Neuronal stem cell (in vitro differentiated cells): ENCODE measurements at regions not wholly inside any gene's neighbourhood (a gene's known extent, or its start where the extent isn't known, plus 50 kb on each side); places are given as distances from the start of the nearest gene placed in this dataset.
A peak's percentile ranks its signal among the peaks of the same experiment; 100 is the strongest.

ENCODE experiments used
- DNase-seq: peaks from one replicate; pipeline ENCODE4 v3.0.0-alpha.2; 2013; ENCODE audit warnings: low spot score
- H2AFZ ChIP-seq: one replicate; pipeline ENCODE4 v1.6.1; 2013; ENCODE audit warnings: mild to moderate bottlenecking, low read length, inconsistent platforms
- H2AK5ac ChIP-seq: 2 replicates; pipeline ENCODE4 v1.6.1; 2013; ENCODE audit warnings: low read depth, mild to moderate bottlenecking, inconsistent platforms, low read length, moderate library complexity, mixed read lengths
- H2BK120ac ChIP-seq: 2 replicates; pipeline ENCODE4 v1.6.1; 2013; ENCODE audit warnings: low read depth, mild to moderate bottlenecking, inconsistent platforms, low read length, moderate library complexity, mixed read lengths
- H2BK12ac ChIP-seq: one replicate; pipeline ENCODE4 v1.6.1; 2013; ENCODE audit warnings: low read length, inconsistent platforms
- H2BK15ac ChIP-seq: 2 replicates; pipeline ENCODE4 v1.6.1; 2013; ENCODE audit warnings: mild to moderate bottlenecking, low read length, inconsistent platforms, mixed read lengths
- H2BK5ac ChIP-seq: one replicate; pipeline ENCODE4 v1.6.1; 2013; ENCODE audit warnings: inconsistent platforms, mild to moderate bottlenecking, low read length, moderate library complexity
- H3K14ac ChIP-seq: one replicate; pipeline ENCODE4 v1.6.1; 2013; ENCODE audit warnings: low read length, inconsistent platforms
- H3K18ac ChIP-seq: 2 replicates; pipeline ENCODE4 v1.6.1; 2013; ENCODE audit warnings: low read length, inconsistent platforms
- H3K23ac ChIP-seq: 2 replicates; pipeline ENCODE4 v1.6.1; 2013; ENCODE audit warnings: low read depth, mild to moderate bottlenecking, mixed read lengths, low read length, inconsistent platforms; ENCODE audit not compliant: poor library complexity
- H3K27ac ChIP-seq: replicated peaks from 3 replicates; pipeline ENCODE4 v1.5.1; 2013; ENCODE audit warnings: low read length, inconsistent platforms
- H3K27me3 ChIP-seq, 3 experiments: 2 replicates each; pipeline ENCODE4 v1.6.1; 2013; ENCODE audit warnings: low read length in 3 of 3, mild to moderate bottlenecking in 2 of 3, inconsistent platforms in 1 of 3, low read depth in 1 of 3, mixed read lengths in 1 of 3, moderate library complexity in 1 of 3; ENCODE audit not compliant: control insufficient read depth in 3 of 3, insufficient read depth in 3 of 3
- H3K36me3 ChIP-seq, 2 donors: replicated peaks in 1 of 2; 2 replicates each; pipeline ENCODE4 v1.6.1; 2013; ENCODE audit warnings: low read length in 2 of 2; ENCODE audit not compliant: control insufficient read depth in 2 of 2, insufficient read depth in 2 of 2
- H3K4ac ChIP-seq: 2 replicates; pipeline ENCODE4 v1.6.1; 2013; ENCODE audit warnings: inconsistent platforms, mild to moderate bottlenecking, low read length, moderate library complexity
- H3K4me1 ChIP-seq, 2 donors: 1 replicate in 1 of 2; 2 replicates in 1 of 2; pipeline ENCODE4 v1.6.1; 2013; ENCODE audit warnings: low read length in 2 of 2, low read depth in 1 of 2; ENCODE audit not compliant: control insufficient read depth in 2 of 2, insufficient read depth in 1 of 2
- H3K4me2 ChIP-seq: one replicate; pipeline ENCODE4 v1.6.1; 2013; ENCODE audit warnings: mild to moderate bottlenecking, low read length, inconsistent platforms; ENCODE audit not compliant: insufficient read depth, poor library complexity, severe bottlenecking
- H3K4me3 ChIP-seq, 2 donors: 2 replicates each; pipeline ENCODE4 v1.5.1; 2013; ENCODE audit warnings: low read length in 2 of 2, mild to moderate bottlenecking in 2 of 2, inconsistent platforms in 1 of 2, moderate library complexity in 1 of 2
- H3K79me1 ChIP-seq: one replicate; pipeline ENCODE4 v1.6.1; 2013; ENCODE audit warnings: low read depth, mild to moderate bottlenecking, inconsistent platforms, low read length, moderate library complexity
- H3K9ac ChIP-seq: one replicate; pipeline ENCODE4 v1.6.1; 2013; ENCODE audit warnings: mild to moderate bottlenecking, low read depth, low read length, inconsistent platforms; ENCODE audit not compliant: poor library complexity
- H3K9me3 ChIP-seq, 2 donors: replicated peaks in 1 of 2; 2 replicates each; pipeline versions ENCODE3 to v1.6.1; 2013; ENCODE audit warnings: low read length in 2 of 2, mild to moderate bottlenecking in 2 of 2, inconsistent platforms in 1 of 2, low read depth in 1 of 2, mixed read lengths in 1 of 2, moderate library complexity in 1 of 2; ENCODE audit not compliant: control insufficient read depth in 2 of 2, insufficient read depth in 1 of 2
- H4K8ac ChIP-seq: one replicate; pipeline ENCODE4 v1.6.1; 2013; ENCODE audit warnings: low read depth, mild to moderate bottlenecking, inconsistent platforms, low read length, moderate library complexity
- H4K91ac ChIP-seq: one replicate; pipeline ENCODE4 v1.6.1; 2013; ENCODE audit warnings: low read length, low read depth, mild to moderate bottlenecking, inconsistent platforms; ENCODE audit not compliant: poor library complexity
- WGBS, 2 donors: extraction: QIAGEN DNeasy Blood & Tissue Kit; methylation state at CpG; one replicate each; pipeline ENCODE4 v1.1.7; 2013; ENCODE audit warnings: missing lambda C conversion rate in 2 of 2, mixed read lengths in 1 of 2; ENCODE audit not compliant: insufficient read length in 2 of 2, insufficient replicate concordance in 1 of 2; ENCODE audit errors: extremely low coverage in 2 of 2; 5-methylcytosine and 5-hydroxymethylcytosine counted together

GRCh38 chr5:2131196-2131595, 248.5 kb upstream of the IRX4 start:
- Histone ChIP-seq H3K23ac (no peak overlapping the region), H3K9me3 (peaks cover 0 to 3% of the 10 kb centered on the region in 2 donors), H3K27me3 (no peaks in the 10 kb centered on the region), H2AK5ac (no peak overlapping the region), H2BK12ac (no peak overlapping the region), H2BK15ac (no peak overlapping the region), H2BK5ac (no peak overlapping the region), H3K18ac (peak overlapping the region; percentile 20), H2BK120ac (no peak overlapping the region), H4K8ac (no peak overlapping the region), H3K36me3 (no peaks in the 10 kb centered on the region), H3K4me1 (peaks cover 1 to 17% of the 10 kb centered on the region in 2 donors), H3K27ac (no peak overlapping the region), H2AFZ (no peak overlapping the region), H3K4ac (no peak overlapping the region), H3K14ac (no peak overlapping the region), H3K79me1 (no peaks in the 10 kb centered on the region), H3K9ac (no peak overlapping the region), H3K4me2 (no peak overlapping the region), H4K91ac (no peak overlapping the region), H3K4me3 (no peak overlapping the region)
- DNase-seq, result no peak
- WGBS, 2 donors, result no CpG with 5 or more reads among the region's 11 CpGs

- peaks cover 1 to 15% of the 10 kb centered on the region in 2 donors for H3K4me1 ChIP-seq
- no peak for DNase-seq
- no peaks in the 10 kb centered on the region for H3K36me3 ChIP-seq
- H3K79me1 ChIP-seq, result no peaks in the 10 kb centered on the region
- H2BK12ac ChIP-seq, result no peak overlapping the region
- H3K9me3 ChIP-seq, result peaks cover 0 to 3% of the 10 kb centered on the region in 2 donors
- H4K91ac ChIP-seq, result no peak overlapping the region
- H4K8ac ChIP-seq, result no peak overlapping the region
- no peak overlapping the region for H3K9ac ChIP-seq
- H3K27ac ChIP-seq, result no peak overlapping the region
- H2AFZ ChIP-seq, result no peak overlapping the region
- no peak overlapping the region for H2BK5ac ChIP-seq
- H3K4ac ChIP-seq, result no peak overlapping the region
- no CpG with 5 or more reads among the region's 7 CpGs for WGBS, 2 donors
- H2BK120ac ChIP-seq, result no peak overlapping the region
- H3K18ac ChIP-seq, result no peak overlapping the region
- no peak overlapping the region for H2AK5ac ChIP-seq
- no peak overlapping the region for H3K14ac ChIP-seq
- no peaks in the 10 kb centered on the region for H3K27me3 ChIP-seq
- H3K23ac ChIP-seq, result no peak overlapping the region
- no peak overlapping the region for H3K4me2 ChIP-seq
- no peak overlapping the region for H3K4me3 ChIP-seq
- H2BK15ac ChIP-seq, result no peak overlapping the region
These were observed 247.6 kb upstream of the IRX4 start for GRCh38 chr5:2130361-2130760.

- H2BK5ac ChIP-seq, result no peak overlapping the region
- peak overlapping the region; percentile 70 for H2AFZ ChIP-seq
- no peaks in the 10 kb centered on the region for H3K79me1 ChIP-seq
- H3K4me2 ChIP-seq, result no peak overlapping the region
- H3K4me3 ChIP-seq, result no peak overlapping the region
- WGBS, 2 donors, result no CpG with 5 or more reads among the region's 21 CpGs
- no peaks in the 10 kb centered on the region for H3K36me3 ChIP-seq
- no peak overlapping the region for H3K14ac ChIP-seq
- peaks cover 1 to 15% of the 10 kb centered on the region in 2 donors for H3K4me1 ChIP-seq
- no peak overlapping the region for H4K8ac ChIP-seq
- H3K9ac ChIP-seq, result no peak overlapping the region
- H3K9me3 ChIP-seq, result peaks cover 0 to 3% of the 10 kb centered on the region in 2 donors
- no peak overlapping the region for H3K18ac ChIP-seq
- H2BK120ac ChIP-seq, result no peak overlapping the region
- DNase-seq, result no peak
- no peak overlapping the region for H3K4ac ChIP-seq
- no peak overlapping the region for H4K91ac ChIP-seq
- H2AK5ac ChIP-seq, result no peak overlapping the region
- H2BK15ac ChIP-seq, result no peak overlapping the region
- H3K23ac ChIP-seq, result no peak overlapping the region
- H3K27me3 ChIP-seq, result no peaks in the 10 kb centered on the region
- H3K27ac ChIP-seq, result no peak overlapping the region
- no peak overlapping the region for H2BK12ac ChIP-seq
These were observed 247.0 kb upstream of the IRX4 start for GRCh38 chr5:2129568-2130272.

GRCh38 chr5:2128686-2129355, 246.1 kb upstream of the IRX4 start:
- no peaks in the 10 kb centered on the region for H3K79me1 ChIP-seq
- H3K23ac ChIP-seq, result no peak overlapping the region
- DNase-seq, result no peak
- H2AK5ac ChIP-seq, result no peak overlapping the region
- H3K4ac ChIP-seq, result no peak overlapping the region
- no peak overlapping the region for H3K14ac ChIP-seq
- peaks cover 0 to 3% of the 10 kb centered on the region in 2 donors for H3K9me3 ChIP-seq
- no peak overlapping the region for H4K8ac ChIP-seq
- H4K91ac ChIP-seq, result no peak overlapping the region
- H3K4me3 ChIP-seq, result no peak overlapping the region
- no peak overlapping the region for H3K27ac ChIP-seq
- H2BK5ac ChIP-seq, result no peak overlapping the region
- H3K4me2 ChIP-seq, result no peak overlapping the region
- no peaks in the 10 kb centered on the region for H3K27me3 ChIP-seq
- H2BK12ac ChIP-seq, result no peak overlapping the region
- peaks cover 1 to 12% of the 10 kb centered on the region in 2 donors for H3K4me1 ChIP-seq
- peak overlapping the region; percentile 70 for H2AFZ ChIP-seq
- H2BK120ac ChIP-seq, result no peak overlapping the region
- H2BK15ac ChIP-seq, result no peak overlapping the region
- WGBS, 2 donors, result no CpG with 5 or more reads among the region's 21 CpGs
- no peak overlapping the region for H3K18ac ChIP-seq
- H3K36me3 ChIP-seq, result no peaks in the 10 kb centered on the region
- H3K9ac ChIP-seq, result no peak overlapping the region
